B cell (primary cell): ENCODE measurements at regions not wholly inside any gene's neighbourhood (a gene's known extent, or its start where the extent isn't known, plus 50 kb on each side); places are given as distances from the start of the nearest gene placed in this dataset.

Experiments used
- EZH2 ChIP-seq: IDR thresholded peaks from 2 replicates; pipeline ENCODE4 v1.6.1; 2012; ENCODE audit warnings: borderline replicate concordance, low read depth, mild to moderate bottlenecking, moderate library complexity, low read length; ENCODE audit not compliant: insufficient read depth, poor library complexity, severe bottlenecking
- TF ChIP-seq, protein P1 (sequence below): fragments of 200-600 bp; IDR thresholded peaks from one replicate; pipeline ENCODE4 v1.8.0; 2022; ENCODE audit warnings: antibody characterized with exemption, mild to moderate bottlenecking

DNA sequence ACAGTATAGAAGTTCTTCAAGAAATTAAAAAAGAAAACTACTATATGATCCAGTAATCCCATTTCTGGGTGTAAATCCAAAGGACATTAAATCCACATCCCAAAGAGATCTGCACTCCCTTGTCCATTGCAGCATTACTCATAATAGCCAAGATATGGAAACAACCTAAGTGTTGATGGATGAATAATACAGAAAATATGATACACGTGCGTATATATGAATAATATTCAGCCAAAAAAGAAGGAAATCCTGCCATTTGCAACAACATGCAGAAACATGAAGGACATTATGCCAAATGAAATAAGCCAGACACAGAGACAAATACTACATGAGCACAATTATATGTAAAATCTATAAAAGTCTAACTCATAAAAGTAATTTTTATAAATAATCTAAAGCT, 306.3 kb upstream of the ANO3 start:
- TF ChIP-seq, protein P1, sequence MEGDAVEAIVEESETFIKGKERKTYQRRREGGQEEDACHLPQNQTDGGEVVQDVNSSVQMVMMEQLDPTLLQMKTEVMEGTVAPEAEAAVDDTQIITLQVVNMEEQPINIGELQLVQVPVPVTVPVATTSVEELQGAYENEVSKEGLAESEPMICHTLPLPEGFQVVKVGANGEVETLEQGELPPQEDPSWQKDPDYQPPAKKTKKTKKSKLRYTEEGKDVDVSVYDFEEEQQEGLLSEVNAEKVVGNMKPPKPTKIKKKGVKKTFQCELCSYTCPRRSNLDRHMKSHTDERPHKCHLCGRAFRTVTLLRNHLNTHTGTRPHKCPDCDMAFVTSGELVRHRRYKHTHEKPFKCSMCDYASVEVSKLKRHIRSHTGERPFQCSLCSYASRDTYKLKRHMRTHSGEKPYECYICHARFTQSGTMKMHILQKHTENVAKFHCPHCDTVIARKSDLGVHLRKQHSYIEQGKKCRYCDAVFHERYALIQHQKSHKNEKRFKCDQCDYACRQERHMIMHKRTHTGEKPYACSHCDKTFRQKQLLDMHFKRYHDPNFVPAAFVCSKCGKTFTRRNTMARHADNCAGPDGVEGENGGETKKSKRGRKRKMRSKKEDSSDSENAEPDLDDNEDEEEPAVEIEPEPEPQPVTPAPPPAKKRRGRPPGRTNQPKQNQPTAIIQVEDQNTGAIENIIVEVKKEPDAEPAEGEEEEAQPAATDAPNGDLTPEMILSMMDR: no peak
- no peak for TF ChIP-seq EZH2
